ENCODE measurements at regions not wholly inside any gene's neighbourhood (a gene's known extent, or its start where the extent isn't known, plus 50 kb on each side); places are given as distances from the start of the nearest gene placed in this dataset.

DNA sequence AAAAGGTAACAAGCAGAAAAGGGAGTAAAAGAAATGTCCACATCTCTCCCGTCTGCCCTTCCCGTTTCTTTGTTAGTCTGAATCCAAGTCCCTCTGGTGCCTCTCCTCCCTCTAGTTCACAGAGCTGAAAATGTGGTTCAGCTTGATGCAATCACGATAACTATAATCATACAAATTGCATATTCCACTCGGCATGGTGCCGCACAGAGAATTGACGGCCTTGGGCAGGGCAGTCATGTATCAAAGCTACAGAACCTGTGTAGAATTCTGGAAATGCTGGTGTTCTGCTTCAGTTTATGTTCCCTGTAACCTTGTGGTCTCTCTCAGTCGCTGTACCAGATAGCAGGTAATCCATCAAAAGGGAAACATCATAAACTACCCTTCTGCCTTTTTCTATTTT lies 562.9 kb upstream of the CBLB start (continued):
- TF ChIP-seq, protein P1, sequence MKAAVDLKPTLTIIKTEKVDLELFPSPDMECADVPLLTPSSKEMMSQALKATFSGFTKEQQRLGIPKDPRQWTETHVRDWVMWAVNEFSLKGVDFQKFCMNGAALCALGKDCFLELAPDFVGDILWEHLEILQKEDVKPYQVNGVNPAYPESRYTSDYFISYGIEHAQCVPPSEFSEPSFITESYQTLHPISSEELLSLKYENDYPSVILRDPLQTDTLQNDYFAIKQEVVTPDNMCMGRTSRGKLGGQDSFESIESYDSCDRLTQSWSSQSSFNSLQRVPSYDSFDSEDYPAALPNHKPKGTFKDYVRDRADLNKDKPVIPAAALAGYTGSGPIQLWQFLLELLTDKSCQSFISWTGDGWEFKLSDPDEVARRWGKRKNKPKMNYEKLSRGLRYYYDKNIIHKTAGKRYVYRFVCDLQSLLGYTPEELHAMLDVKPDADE (IDR thresholded peaks at IDR 0.05): no peak
- TF ChIP-seq POLR2AphosphoS5 (IDR thresholded peaks at IDR 0.05; ENCODE audit: low read depth) (no peak), CREB1 (CRISPR knock-in tag; IDR thresholded peaks at IDR 0.05; ENCODE audit: low read depth) (no peak)

DNA sequence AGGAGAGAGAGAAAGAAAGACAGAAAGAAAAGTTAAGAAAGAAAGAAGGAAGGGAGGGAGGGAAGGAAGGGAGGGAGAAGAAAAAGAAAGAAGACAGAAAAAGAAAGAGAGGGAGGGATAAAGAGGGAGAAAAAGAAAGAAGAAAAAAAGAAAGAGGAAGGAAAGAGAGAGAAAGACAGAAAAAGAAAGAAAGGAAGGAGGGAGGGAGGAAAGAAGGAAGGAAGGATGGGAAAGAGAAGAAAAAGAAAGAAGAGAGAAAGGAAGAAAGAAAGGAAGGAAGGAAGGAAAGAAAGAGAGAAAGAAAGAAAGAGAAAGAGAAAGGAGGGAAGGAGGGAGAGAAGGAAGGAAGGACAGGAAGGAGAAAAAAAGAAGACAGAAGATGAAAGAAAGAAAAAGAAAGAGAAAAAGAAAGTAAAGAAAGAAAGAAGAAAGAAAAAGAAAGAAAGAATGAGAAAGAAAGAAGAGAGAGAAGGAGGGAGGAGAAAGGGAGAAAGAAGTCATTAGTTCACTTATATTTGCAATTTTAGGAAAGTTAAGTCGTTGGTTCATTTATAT lies 567.2 kb upstream of the CBLB start:
- Histone ChIP-seq H3K27me3 (ENCODE audit: insufficient read depth) (no peaks in the 10 kb centered on the region), H3F3A (replicated peaks; ENCODE audit: low read depth) (no peaks in the 10 kb centered on the region), H3K4me2 (no peak overlapping the region), H3K4me1 (ENCODE audit: insufficient read depth) (no peaks in the 10 kb centered on the region), H3K9me2 (ENCODE audit: insufficient read depth) (no peaks in the 10 kb centered on the region), H3K36me3 (ENCODE audit: insufficient read depth) (no peaks in the 10 kb centered on the region), H2AFZ (0 out of 2 replicates have a peak overlapping the region, but pooled peaks have one; percentile 30), H3K27ac (ENCODE audit: low read depth) (no peak overlapping the region), H3K4me3 (no peak overlapping the region), H4K20me1 (replicated peaks; ENCODE audit: insufficient read depth) (no peaks in the 10 kb centered on the region), H3K79me2 (replicated peaks; ENCODE audit: insufficient read depth) (no peaks in the 10 kb centered on the region)
- no peaks in the 10 kb centered on the region for H3K4me1 Mint-ChIP-seq
- H3K4me3 Mint-ChIP-seq: no peak overlapping the region
- H3K27me3 Mint-ChIP-seq (ENCODE audit: insufficient read depth, low read depth, poor library complexity): no peaks in the 10 kb centered on the region
- no peak overlapping the region for H3K27ac Mint-ChIP-seq
- H3K9me3 Mint-ChIP-seq: no peaks in the 10 kb centered on the region
- ATAC-seq (no peak), DNase-seq (ENCODE audit: low spot score) (no peak)
- H3K36me3 Mint-ChIP-seq (ENCODE audit: low read depth): no peaks in the 10 kb centered on the region
- no peak for TF ChIP-seq ZNF331 (CRISPR knock-in tag; IDR thresholded peaks at IDR 0.05; ENCODE audit: low read depth)
- TF ChIP-seq JUNB (IDR thresholded peaks at IDR 0.05; ENCODE audit: unreplicated experiment): no peak
- no peak for TF ChIP-seq EZH2phosphoT487 (IDR thresholded peaks at IDR 0.05; ENCODE audit: unreplicated experiment)
- TF ChIP-seq, protein P1 (IDR thresholded peaks at IDR 0.05): no peak
- TF ChIP-seq, protein P2, sequence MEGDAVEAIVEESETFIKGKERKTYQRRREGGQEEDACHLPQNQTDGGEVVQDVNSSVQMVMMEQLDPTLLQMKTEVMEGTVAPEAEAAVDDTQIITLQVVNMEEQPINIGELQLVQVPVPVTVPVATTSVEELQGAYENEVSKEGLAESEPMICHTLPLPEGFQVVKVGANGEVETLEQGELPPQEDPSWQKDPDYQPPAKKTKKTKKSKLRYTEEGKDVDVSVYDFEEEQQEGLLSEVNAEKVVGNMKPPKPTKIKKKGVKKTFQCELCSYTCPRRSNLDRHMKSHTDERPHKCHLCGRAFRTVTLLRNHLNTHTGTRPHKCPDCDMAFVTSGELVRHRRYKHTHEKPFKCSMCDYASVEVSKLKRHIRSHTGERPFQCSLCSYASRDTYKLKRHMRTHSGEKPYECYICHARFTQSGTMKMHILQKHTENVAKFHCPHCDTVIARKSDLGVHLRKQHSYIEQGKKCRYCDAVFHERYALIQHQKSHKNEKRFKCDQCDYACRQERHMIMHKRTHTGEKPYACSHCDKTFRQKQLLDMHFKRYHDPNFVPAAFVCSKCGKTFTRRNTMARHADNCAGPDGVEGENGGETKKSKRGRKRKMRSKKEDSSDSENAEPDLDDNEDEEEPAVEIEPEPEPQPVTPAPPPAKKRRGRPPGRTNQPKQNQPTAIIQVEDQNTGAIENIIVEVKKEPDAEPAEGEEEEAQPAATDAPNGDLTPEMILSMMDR (conservative IDR thresholded peaks at IDR 0.05; ENCODE audit: low read depth in 2 of 2): no peak
- TF ChIP-seq CREB1 (CRISPR knock-in tag; IDR thresholded peaks at IDR 0.05; ENCODE audit: low read depth): no peak
- TF ChIP-seq, protein P3, sequence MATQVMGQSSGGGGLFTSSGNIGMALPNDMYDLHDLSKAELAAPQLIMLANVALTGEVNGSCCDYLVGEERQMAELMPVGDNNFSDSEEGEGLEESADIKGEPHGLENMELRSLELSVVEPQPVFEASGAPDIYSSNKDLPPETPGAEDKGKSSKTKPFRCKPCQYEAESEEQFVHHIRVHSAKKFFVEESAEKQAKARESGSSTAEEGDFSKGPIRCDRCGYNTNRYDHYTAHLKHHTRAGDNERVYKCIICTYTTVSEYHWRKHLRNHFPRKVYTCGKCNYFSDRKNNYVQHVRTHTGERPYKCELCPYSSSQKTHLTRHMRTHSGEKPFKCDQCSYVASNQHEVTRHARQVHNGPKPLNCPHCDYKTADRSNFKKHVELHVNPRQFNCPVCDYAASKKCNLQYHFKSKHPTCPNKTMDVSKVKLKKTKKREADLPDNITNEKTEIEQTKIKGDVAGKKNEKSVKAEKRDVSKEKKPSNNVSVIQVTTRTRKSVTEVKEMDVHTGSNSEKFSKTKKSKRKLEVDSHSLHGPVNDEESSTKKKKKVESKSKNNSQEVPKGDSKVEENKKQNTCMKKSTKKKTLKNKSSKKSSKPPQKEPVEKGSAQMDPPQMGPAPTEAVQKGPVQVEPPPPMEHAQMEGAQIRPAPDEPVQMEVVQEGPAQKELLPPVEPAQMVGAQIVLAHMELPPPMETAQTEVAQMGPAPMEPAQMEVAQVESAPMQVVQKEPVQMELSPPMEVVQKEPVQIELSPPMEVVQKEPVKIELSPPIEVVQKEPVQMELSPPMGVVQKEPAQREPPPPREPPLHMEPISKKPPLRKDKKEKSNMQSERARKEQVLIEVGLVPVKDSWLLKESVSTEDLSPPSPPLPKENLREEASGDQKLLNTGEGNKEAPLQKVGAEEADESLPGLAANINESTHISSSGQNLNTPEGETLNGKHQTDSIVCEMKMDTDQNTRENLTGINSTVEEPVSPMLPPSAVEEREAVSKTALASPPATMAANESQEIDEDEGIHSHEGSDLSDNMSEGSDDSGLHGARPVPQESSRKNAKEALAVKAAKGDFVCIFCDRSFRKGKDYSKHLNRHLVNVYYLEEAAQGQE (IDR thresholded peaks at IDR 0.05; ENCODE audit: unreplicated experiment): no peak

Data from GM23338 (cell line).